ENCODE measurements at regions not wholly inside any gene's neighbourhood (a gene's known extent, or its start where the extent isn't known, plus 50 kb on each side); places are given as distances from the start of the nearest gene placed in this dataset.

DNA sequence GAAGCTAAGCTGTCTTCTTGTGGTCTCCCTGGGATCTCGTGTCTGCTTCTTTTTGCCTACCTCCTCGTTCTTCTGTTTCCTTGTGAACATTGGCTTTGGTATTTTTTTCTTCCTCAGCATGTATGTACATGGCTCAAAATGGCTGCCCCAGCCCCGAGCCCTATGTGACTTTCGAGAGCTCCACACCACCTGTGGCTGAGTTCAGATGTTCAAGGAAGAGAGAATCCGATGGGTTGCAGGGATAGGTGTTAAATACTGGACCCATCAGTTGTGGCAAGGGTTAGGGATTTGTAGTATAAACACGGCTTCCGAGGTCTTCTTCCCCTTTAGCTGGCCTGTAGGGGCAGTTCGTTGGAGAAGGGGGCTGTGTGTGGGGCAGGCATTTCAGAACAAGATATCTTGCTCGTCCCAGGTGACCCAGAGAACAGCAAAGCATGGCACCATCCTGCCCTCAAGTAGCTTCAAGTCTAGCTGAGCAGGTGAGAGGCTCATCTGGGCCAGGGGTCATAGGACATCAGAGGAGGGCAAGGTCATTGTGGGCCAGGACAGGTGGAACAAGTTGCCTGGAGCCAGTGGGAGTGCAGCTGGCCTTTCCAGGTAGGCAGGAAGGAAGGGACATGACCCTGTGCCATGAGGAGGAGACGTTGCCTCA lies 57.2 kb upstream of the COMTD1 start:
- no peaks in the 10 kb centered on the region for H3K36me3 ChIP-seq (ENCODE audit: control insufficient read depth in 2 of 3, insufficient read depth in 3 of 3, low read length in 3 of 3)

GRCh38 chr10:75291805-75292204 lies 56.0 kb upstream of the COMTD1 start:
- FAIRE-seq (no peak), DNase-seq (no peak)
- no peak for TF ChIP-seq CTCF (IDR thresholded peaks at IDR 0.05; ENCODE audit: borderline replicate concordance, extremely low read depth, insufficient read depth)
- Histone ChIP-seq H3K27me3 (ENCODE audit: control insufficient read depth, insufficient read depth, low read length) (peaks cover 2% of the 10 kb centered on the region), H3K4me3 (ENCODE audit: low read length in 3 of 3) (no peak overlapping the region), H3K9me3 (ENCODE audit: control insufficient read depth in 2 of 3, insufficient read depth in 1 of 3, low read length in 3 of 3) (no peaks in the 10 kb centered on the region), H3K9ac (ENCODE audit: low read length in 3 of 3) (no peak overlapping the region), H3K27ac (ENCODE audit: low read depth in 2 of 2, low read length in 2 of 2) (no peak overlapping the region), H3K4me1 (ENCODE audit: control insufficient read depth in 2 of 3, insufficient read depth in 2 of 3, low read depth in 1 of 3, low read length in 3 of 3) (peaks cover 2 to 8% (median 4%) of the 10 kb centered on the region in 3 donors), H3K36me3 (ENCODE audit: control insufficient read depth in 2 of 3, insufficient read depth in 3 of 3, low read length in 3 of 3) (no peaks in the 10 kb centered on the region)
- intact Hi-C loops (cut with DNase I) = no loop called here

More for the DNA sequence above, 57.2 kb upstream of the COMTD1 start:
- DNase-seq (no peak), FAIRE-seq (no peak)
- Histone ChIP-seq H3K9ac (ENCODE audit: low read length in 3 of 3) (no peak overlapping the region), H3K9me3 (ENCODE audit: control insufficient read depth in 2 of 3, insufficient read depth in 1 of 3, low read length in 3 of 3) (no peaks in the 10 kb centered on the region), H3K27ac (ENCODE audit: low read depth in 2 of 2, low read length in 2 of 2) (no peak overlapping the region), H3K4me1 (ENCODE audit: control insufficient read depth in 2 of 3, insufficient read depth in 2 of 3, low read depth in 1 of 3, low read length in 3 of 3) (peaks cover 2 to 8% (median 4%) of the 10 kb centered on the region in 3 donors), H3K27me3 (ENCODE audit: control insufficient read depth, insufficient read depth, low read length) (peaks cover 2% of the 10 kb centered on the region), H3K4me3 (ENCODE audit: low read length in 3 of 3) (no peak overlapping the region)
- no peak for TF ChIP-seq CTCF (IDR thresholded peaks at IDR 0.05; ENCODE audit: borderline replicate concordance, extremely low read depth, insufficient read depth)
- intact Hi-C loops (cut with DNase I) = no loop called here

- FAIRE-seq = no peak
- intact Hi-C loops (cut with DNase I) = no loop called here
- Histone ChIP-seq H3K4me1 (ENCODE audit: control insufficient read depth in 2 of 3, insufficient read depth in 2 of 3, low read depth in 1 of 3, low read length in 3 of 3) (peaks cover 0 to 8% (median 4%) of the 10 kb centered on the region in 3 donors), H3K9me3 (ENCODE audit: control insufficient read depth in 2 of 3, insufficient read depth in 1 of 3, low read length in 3 of 3) (no peaks in the 10 kb centered on the region), H3K4me3 (ENCODE audit: low read length in 3 of 3) (no peak overlapping the region), H3K9ac (ENCODE audit: low read length in 3 of 3) (no peak overlapping the region), H3K27me3 (ENCODE audit: control insufficient read depth, insufficient read depth, low read length) (no peaks in the 10 kb centered on the region), H3K27ac (ENCODE audit: low read depth in 2 of 2, low read length in 2 of 2) (no peak overlapping the region), H3K36me3 (ENCODE audit: control insufficient read depth in 2 of 3, insufficient read depth in 3 of 3, low read length in 3 of 3) (no peaks in the 10 kb centered on the region)
- no peak for TF ChIP-seq CTCF (IDR thresholded peaks at IDR 0.05; ENCODE audit: borderline replicate concordance, extremely low read depth, insufficient read depth)
- DNase-seq = no peak
Observed at GRCh38 chr10:75288140-75288711, 52.5 kb upstream of the COMTD1 start.

Data from kidney (tissue), 13 donors.